Upper lobe of left lung (tissue), 4 donors: ENCODE measurements at regions not wholly inside any gene's neighbourhood (a gene's known extent, or its start where the extent isn't known, plus 50 kb on each side); places are given as distances from the start of the nearest gene placed in this dataset.

Source experiments
- EP300 ChIP-seq, 4 donors: sonication (generic); formaldehyde crosslinking; IDR thresholded peaks; one replicate each; pipeline ENCODE4 v1.5.1; 2017; ENCODE audit warnings: antibody characterized with exemption in 4 of 4, control low read depth in 2 of 4
- POLR2AphosphoS5 ChIP-seq, 2 donors: sonication (generic); formaldehyde crosslinking; IDR thresholded peaks; one replicate each; pipeline ENCODE4 v1.5.1; 2017; ENCODE audit warnings: antibody characterized with exemption in 2 of 2
- TF ChIP-seq, protein P1 (sequence below), 6 experiments: fragments of 450-650 bp in 4 of 6; fragments of 200-600 bp in 2 of 6; sonication (generic) in 2 of 6; IDR thresholded peaks; one replicate each; pipeline ENCODE4 v1.5.1; 2016 to 2019; ENCODE audit warnings: antibody characterized with exemption in 6 of 6

DNA sequence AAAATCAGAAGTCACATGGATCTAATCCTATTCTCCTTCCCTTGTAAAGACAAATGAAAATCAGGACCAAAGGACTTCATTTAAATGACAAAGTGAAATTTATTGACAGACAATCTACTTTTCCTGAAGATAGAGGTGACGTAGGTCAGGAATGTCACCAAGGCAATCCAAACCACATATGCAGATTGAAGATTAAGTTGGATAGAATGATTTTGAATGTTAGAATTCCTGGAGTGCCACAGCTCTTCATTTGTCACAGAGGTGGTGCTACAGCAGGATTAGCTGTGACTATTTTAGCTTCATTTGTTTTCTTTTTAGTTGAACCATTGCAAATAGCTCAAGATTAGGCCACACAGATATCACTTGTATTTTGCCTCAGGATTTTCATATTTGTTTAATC is 736.0 kb upstream of the ARRDC3 start:
- TF ChIP-seq, protein P1, sequence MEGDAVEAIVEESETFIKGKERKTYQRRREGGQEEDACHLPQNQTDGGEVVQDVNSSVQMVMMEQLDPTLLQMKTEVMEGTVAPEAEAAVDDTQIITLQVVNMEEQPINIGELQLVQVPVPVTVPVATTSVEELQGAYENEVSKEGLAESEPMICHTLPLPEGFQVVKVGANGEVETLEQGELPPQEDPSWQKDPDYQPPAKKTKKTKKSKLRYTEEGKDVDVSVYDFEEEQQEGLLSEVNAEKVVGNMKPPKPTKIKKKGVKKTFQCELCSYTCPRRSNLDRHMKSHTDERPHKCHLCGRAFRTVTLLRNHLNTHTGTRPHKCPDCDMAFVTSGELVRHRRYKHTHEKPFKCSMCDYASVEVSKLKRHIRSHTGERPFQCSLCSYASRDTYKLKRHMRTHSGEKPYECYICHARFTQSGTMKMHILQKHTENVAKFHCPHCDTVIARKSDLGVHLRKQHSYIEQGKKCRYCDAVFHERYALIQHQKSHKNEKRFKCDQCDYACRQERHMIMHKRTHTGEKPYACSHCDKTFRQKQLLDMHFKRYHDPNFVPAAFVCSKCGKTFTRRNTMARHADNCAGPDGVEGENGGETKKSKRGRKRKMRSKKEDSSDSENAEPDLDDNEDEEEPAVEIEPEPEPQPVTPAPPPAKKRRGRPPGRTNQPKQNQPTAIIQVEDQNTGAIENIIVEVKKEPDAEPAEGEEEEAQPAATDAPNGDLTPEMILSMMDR (IDR thresholded peaks at IDR 0.05), result no peak
- TF ChIP-seq POLR2AphosphoS5 (IDR thresholded peaks at IDR 0.05) (no peak), EP300 (IDR thresholded peaks at IDR 0.05) (no peak)
